ENCODE measurements at regions not wholly inside any gene's neighbourhood (a gene's known extent, or its start where the extent isn't known, plus 50 kb on each side); places are given as distances from the start of the nearest gene placed in this dataset.

DNA sequence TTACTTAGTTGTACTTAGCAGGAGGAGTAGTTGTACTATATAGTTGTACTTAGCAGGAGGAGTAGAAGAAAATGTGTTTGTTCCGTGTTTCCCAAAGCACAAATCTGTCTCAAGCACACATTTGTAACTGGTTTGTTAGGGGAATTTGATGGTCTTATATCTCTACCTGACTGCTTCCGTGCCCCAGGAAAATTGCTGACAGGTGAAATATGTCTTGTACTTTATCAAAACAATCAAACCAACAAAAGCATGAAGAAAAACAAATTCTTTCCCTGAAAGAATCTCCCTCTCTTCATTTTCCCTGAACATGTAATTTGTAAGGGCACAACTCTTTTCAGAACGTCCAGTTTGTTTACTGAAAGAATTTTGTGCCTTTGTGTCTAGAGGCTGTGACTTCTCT, 106.6 kb upstream of the RGS17 start:
- DNase-seq, result no peak
- no peaks in the 10 kb centered on the region for H3K36me3 Mint-ChIP-seq (ENCODE audit: low read depth)
- no peaks in the 10 kb centered on the region for H3K4me1 ChIP-seq (ENCODE audit: control insufficient read depth, insufficient read depth, low read length)
- H3K4me1 Mint-ChIP-seq, result no peaks in the 10 kb centered on the region
- no peaks in the 10 kb centered on the region for H3K36me3 ChIP-seq (ENCODE audit: control insufficient read depth, insufficient read depth, low read length)
- H3K4me3 Mint-ChIP-seq, result no peak overlapping the region
- peaks cover 2% of the 10 kb centered on the region for H3K9me3 Mint-ChIP-seq
- no peak overlapping the region for H3K27ac ChIP-seq (ENCODE audit: low read depth, low read length)
- no peaks in the 10 kb centered on the region for H3K27me3 Mint-ChIP-seq (ENCODE audit: insufficient read depth)
- no peaks in the 10 kb centered on the region for H3K27me3 ChIP-seq (ENCODE audit: control insufficient read depth, insufficient read depth, low read length, poor library complexity, severe bottlenecking)
- no peak overlapping the region for H3K4me3 ChIP-seq (ENCODE audit: low read length)
- TF ChIP-seq, protein P1, sequence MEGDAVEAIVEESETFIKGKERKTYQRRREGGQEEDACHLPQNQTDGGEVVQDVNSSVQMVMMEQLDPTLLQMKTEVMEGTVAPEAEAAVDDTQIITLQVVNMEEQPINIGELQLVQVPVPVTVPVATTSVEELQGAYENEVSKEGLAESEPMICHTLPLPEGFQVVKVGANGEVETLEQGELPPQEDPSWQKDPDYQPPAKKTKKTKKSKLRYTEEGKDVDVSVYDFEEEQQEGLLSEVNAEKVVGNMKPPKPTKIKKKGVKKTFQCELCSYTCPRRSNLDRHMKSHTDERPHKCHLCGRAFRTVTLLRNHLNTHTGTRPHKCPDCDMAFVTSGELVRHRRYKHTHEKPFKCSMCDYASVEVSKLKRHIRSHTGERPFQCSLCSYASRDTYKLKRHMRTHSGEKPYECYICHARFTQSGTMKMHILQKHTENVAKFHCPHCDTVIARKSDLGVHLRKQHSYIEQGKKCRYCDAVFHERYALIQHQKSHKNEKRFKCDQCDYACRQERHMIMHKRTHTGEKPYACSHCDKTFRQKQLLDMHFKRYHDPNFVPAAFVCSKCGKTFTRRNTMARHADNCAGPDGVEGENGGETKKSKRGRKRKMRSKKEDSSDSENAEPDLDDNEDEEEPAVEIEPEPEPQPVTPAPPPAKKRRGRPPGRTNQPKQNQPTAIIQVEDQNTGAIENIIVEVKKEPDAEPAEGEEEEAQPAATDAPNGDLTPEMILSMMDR (conservative IDR thresholded peaks at IDR 0.05), result no peak
- no peaks in the 10 kb centered on the region for H3K9me3 ChIP-seq (ENCODE audit: control insufficient read depth, low read length)
- H3K9ac ChIP-seq (ENCODE audit: extremely low read depth, low read length, poor library complexity, severe bottlenecking), result no peak overlapping the region
- 80 to 93% methylated on average over 2 to 3 of the region's 3 CpGs for WGBS, 2 experiments (ENCODE audit: insufficient coverage in 1 of 2, insufficient read length in 1 of 2)
- H3K27ac Mint-ChIP-seq, result no peak overlapping the region

DNA sequence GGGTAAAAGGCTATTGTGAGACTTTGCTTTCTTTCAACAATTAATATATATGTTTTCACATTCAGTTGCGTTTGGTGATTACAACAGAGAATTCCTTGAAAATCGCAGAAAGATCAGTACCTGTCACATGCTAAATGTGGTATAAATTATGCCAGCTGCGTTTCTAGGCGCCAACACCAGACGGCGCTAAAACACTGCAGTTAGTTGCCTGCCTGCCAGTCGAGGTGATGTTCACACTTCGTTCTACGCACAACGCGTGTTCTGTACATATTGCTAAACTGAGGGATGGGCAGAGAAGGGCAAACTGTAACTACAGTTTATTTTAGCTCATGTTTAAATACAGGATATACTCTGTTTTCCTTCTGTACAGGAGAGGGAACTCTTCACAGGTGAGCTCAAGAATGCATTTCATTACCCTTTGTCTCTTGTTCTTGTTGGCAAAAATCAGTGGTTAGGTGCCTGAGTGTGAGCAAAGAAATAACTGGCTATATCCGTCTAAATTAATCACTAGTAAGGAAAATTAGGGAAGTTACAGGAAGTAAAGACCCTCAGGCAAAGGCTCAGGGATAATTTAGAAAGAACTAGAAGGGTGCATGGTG, 100.1 kb upstream of the RGS17 start:
- Mint-ChIP-seq H3K27me3 (ENCODE audit: insufficient read depth) (peaks cover 4% of the 10 kb centered on the region), H3K4me1 (no peaks in the 10 kb centered on the region), H3K36me3 (ENCODE audit: low read depth) (no peaks in the 10 kb centered on the region), H3K9me3 (no peaks in the 10 kb centered on the region), H3K27ac (no peak overlapping the region), H3K4me3 (no peak overlapping the region)
- peak; percentile 92 for DNase-seq
- 27 to 39% methylated on average over 6 to 12 of the region's 12 CpGs for WGBS, 2 experiments (ENCODE audit: insufficient coverage in 1 of 2, insufficient read length in 1 of 2)
- Histone ChIP-seq H3K9me3 (ENCODE audit: control insufficient read depth, low read length) (no peaks in the 10 kb centered on the region), H3K4me3 (ENCODE audit: low read length) (no peak overlapping the region), H3K27ac (ENCODE audit: low read depth, low read length) (no peak overlapping the region), H3K4me1 (ENCODE audit: control insufficient read depth, insufficient read depth, low read length) (no peaks in the 10 kb centered on the region), H3K36me3 (ENCODE audit: control insufficient read depth, insufficient read depth, low read length) (no peaks in the 10 kb centered on the region), H3K27me3 (ENCODE audit: control insufficient read depth, insufficient read depth, low read length, poor library complexity, severe bottlenecking) (no peaks in the 10 kb centered on the region), H3K9ac (ENCODE audit: extremely low read depth, low read length, poor library complexity, severe bottlenecking) (no peak overlapping the region)
- TF ChIP-seq, protein P1 (conservative IDR thresholded peaks at IDR 0.05), result peak; percentile 99

DNA sequence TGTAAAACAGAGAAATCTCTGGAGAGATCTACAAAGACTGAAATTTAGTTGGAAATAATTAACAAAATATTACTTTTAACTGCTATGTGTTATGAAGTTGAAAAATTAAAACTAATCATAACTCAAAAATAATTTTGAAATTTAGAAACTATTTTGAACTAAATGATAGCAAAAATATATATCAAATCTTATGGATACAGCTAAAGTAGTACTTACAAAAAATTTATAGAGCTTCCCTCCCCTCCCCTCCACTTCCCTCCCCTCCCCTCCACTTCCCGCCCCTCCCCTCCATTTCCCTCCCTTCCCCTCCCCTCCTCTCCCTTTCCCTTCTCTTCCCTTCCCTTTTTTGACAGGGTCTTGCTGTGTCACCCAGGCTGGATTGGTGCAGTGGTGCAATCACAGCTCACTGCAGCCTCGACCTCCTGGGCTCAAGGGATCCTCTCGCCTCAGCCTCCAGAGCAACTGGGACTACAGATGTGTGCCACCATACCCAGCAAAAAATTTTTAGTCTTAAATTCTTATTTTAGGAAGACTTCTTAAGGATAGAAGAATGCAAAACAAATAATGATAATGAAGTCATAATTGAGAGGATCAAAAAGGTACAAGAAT, 87.2 kb upstream of the RGS17 start:
- Mint-ChIP-seq H3K9me3 (no peaks in the 10 kb centered on the region), H3K4me3 (no peak overlapping the region), H3K4me1 (peaks cover 8% of the 10 kb centered on the region), H3K36me3 (ENCODE audit: low read depth) (no peaks in the 10 kb centered on the region), H3K27ac (no peak overlapping the region), H3K27me3 (ENCODE audit: insufficient read depth) (no peaks in the 10 kb centered on the region)
- no peak overlapping the region for H3K4me3 ChIP-seq (ENCODE audit: low read length)
- peaks cover 5% of the 10 kb centered on the region for H3K4me1 ChIP-seq (ENCODE audit: control insufficient read depth, insufficient read depth, low read length)
- no peaks in the 10 kb centered on the region for H3K36me3 ChIP-seq (ENCODE audit: control insufficient read depth, insufficient read depth, low read length)
- TF ChIP-seq, protein P1 (conservative IDR thresholded peaks at IDR 0.05), result no peak
- no peaks in the 10 kb centered on the region for H3K27me3 ChIP-seq (ENCODE audit: control insufficient read depth, insufficient read depth, low read length, poor library complexity, severe bottlenecking)
- no peak for DNase-seq
- H3K9ac ChIP-seq (ENCODE audit: extremely low read depth, low read length, poor library complexity, severe bottlenecking), result no peak overlapping the region
- no peak overlapping the region for H3K27ac ChIP-seq (ENCODE audit: low read depth, low read length)
- no peaks in the 10 kb centered on the region for H3K9me3 ChIP-seq (ENCODE audit: control insufficient read depth, low read length)
- 100% methylated on average over 2 of the region's 3 CpGs; no CpG with 5 or more reads in 1 of the 2 experiments for WGBS, 2 experiments (ENCODE audit: insufficient coverage in 1 of 2, insufficient read length in 1 of 2)

Data from endodermal cell (in vitro differentiated cells).